HUES48 (cell line): ENCODE measurements at regions not wholly inside any gene's neighbourhood (a gene's known extent, or its start where the extent isn't known, plus 50 kb on each side); places are given as distances from the start of the nearest gene placed in this dataset.
"Not testable (repeated sequence)": the region's sequence is repeated elsewhere in the genome, so short reads cannot be mapped to it uniquely, and the experiment has no call there.

Experiments
- H3K27ac ChIP-seq: one replicate; pipeline ENCODE4 v1.7.0; 2013; ENCODE audit warnings: low read depth, low read length, inconsistent platforms
- H3K27me3 ChIP-seq: 2 replicates; pipeline ENCODE4 v1.6.1; 2013; ENCODE audit warnings: mild to moderate bottlenecking, low read length; ENCODE audit not compliant: control insufficient read depth, insufficient read depth
- H3K36me3 ChIP-seq: 2 replicates; pipeline ENCODE4 v1.6.1; 2013; ENCODE audit warnings: low read length; ENCODE audit not compliant: control insufficient read depth, insufficient read depth
- H3K4me1 ChIP-seq: 2 replicates; pipeline ENCODE4 v1.6.1; 2013; ENCODE audit warnings: mild to moderate bottlenecking, low read length; ENCODE audit not compliant: control insufficient read depth, insufficient read depth
- H3K4me3 ChIP-seq: 2 replicates; pipeline ENCODE4 v1.5.1; 2013; ENCODE audit warnings: mild to moderate bottlenecking, low read depth, low read length
- H3K9ac ChIP-seq: 2 replicates; pipeline ENCODE4 v1.6.1; 2013; ENCODE audit warnings: mild to moderate bottlenecking, low read depth, low read length, moderate library complexity
- H3K9me3 ChIP-seq: 2 replicates; pipeline ENCODE4 v1.6.1; 2013; ENCODE audit warnings: low read length; ENCODE audit not compliant: control insufficient read depth, insufficient read depth

DNA sequence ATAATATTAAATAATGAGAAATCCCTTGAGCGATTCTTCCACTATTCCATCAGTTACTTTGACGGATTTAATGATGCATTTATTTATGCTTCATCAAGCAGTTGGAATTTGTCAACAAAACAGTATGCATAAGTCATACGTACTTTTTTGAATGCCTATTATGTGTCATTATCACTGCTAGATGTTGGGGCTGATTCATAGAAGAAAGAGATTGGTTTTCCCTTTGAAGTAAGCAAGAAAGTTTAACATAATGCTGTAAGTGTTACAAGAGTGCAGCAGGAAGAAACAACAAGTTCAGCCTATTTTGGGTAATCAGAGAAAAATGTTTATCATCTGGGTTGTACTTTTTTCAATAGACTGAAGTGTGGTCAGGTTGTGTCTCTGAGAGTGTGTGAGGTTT is 121.2 kb upstream of the RANBP3L start:
- Histone ChIP-seq H3K4me1 (peaks cover 15% of the 10 kb centered on the region), H3K36me3 (no peaks in the 10 kb centered on the region), H3K27me3 (peaks cover 20% of the 10 kb centered on the region), H3K9ac (no peak overlapping the region), H3K9me3 (no peaks in the 10 kb centered on the region), H3K27ac (no peak overlapping the region), H3K4me3 (no peak overlapping the region)

DNA sequence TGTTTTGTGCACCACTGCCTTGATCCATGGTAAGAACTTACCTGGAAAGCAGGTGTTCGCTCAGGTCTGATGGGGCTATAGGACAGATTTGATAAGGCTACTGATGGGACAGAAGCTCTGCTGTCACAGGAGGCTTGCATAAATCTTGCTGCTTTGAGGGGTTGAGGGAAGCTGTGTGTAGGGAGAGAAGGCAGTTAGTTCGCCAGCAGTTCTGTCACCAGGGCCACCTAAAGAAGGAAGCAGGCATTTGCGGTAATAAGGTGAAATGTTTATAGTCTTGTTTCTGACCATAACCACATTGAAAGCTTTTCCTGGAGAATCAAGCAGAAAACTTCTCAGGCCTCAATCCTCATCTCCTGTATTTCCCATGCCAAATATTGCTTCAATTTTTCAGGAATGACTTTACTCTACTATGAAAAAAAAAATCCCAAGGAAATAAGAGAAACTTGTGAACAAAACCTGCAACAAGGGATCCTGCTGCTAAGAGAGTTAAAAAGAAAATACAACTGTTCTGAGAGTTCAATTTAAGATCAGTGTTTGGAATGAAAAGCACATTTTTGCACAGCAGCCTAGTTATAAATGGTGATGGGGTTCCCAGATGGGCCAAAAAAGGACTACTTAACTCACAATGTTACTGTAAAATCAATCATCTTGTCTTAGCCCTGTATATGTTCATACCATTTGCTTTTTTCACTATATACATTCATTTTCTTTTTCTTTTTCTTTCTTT is 122.0 kb upstream of the RANBP3L start:
- no peaks in the 10 kb centered on the region for H3K36me3 ChIP-seq

DNA sequence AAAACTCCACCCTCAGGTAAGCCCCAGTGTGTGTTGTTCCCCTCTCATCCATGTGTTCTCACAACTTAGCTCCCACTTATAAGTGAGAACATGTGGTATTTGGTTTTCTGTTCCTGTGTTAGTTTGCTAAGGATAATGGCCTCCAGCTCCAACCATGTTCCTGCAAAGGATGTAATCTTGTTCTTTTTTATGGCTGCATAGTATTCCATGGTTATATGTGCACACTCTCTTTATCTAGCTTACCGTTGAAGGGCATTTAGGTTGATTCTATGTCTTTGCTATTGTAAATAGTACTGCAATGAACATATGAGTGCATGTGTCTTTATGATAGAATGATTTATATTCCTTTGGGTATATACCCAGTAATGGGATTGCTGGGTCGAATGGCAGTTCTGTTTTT is 124.4 kb upstream of the RANBP3L start:
- H3K27ac ChIP-seq, H3K9ac ChIP-seq, H3K9me3 ChIP-seq, H3K4me1 ChIP-seq, H3K27me3 ChIP-seq, H3K4me3 ChIP-seq, H3K36me3 ChIP-seq: not testable (repeated sequence)

More for the DNA sequence above, 122.0 kb upstream of the RANBP3L start:
- H3K9ac ChIP-seq = no peak overlapping the region
- no peak overlapping the region for H3K4me3 ChIP-seq
- no peak overlapping the region for H3K27ac ChIP-seq
- H3K27me3 ChIP-seq = peaks cover 12% of the 10 kb centered on the region
- peaks cover 7% of the 10 kb centered on the region for H3K4me1 ChIP-seq
- no peaks in the 10 kb centered on the region for H3K9me3 ChIP-seq

DNA sequence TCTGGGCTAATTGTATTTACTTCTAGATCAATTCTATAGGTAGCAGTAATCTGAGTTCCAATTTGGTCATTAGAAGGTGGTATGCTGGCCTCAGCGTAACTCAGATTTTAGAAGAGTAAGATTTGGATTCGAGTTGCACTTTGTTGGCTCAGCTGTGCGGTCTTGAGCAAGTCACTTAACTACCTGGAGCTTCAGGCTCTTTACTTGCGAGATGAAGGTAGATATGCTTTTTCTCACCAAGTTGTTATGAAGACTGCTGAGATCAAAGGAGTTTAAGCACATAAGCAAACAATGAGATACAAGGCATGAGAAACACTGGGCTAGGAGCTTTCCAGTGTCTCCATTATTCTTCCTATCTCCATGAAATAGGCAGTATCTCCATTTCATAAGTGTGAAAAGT is 133.8 kb upstream of the RANBP3L start:
- Histone ChIP-seq H3K4me3 (no peak overlapping the region), H3K27ac (peak overlapping the region; percentile 16), H3K9ac (no peak overlapping the region), H3K36me3 (no peaks in the 10 kb centered on the region), H3K9me3 (no peaks in the 10 kb centered on the region), H3K27me3 (no peaks in the 10 kb centered on the region), H3K4me1 (peaks cover 4% of the 10 kb centered on the region; the same call in 1 of the 2 replicates)

DNA sequence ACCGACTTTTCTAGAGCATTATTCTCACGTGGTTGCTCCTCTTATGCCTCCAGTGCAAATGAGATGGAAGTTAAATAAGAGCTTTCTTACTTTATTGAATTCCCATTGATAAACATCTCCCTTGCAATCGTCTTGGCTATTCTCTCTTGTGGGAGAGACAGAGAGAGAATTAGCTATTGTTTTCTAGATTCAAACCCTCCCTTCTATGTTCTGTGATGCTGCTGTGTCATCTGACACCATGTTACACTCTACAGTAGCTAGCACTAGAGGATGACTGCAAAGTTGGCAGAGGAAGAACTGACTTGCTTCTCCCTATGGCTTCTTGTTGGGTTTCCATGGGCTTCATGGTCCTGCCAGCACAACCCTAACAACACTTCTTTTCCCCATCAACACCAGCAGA is 134.6 kb upstream of the RANBP3L start:
- no peaks in the 10 kb centered on the region for H3K9me3 ChIP-seq
- H3K36me3 ChIP-seq = no peaks in the 10 kb centered on the region
- H3K27me3 ChIP-seq = no peaks in the 10 kb centered on the region
- H3K9ac ChIP-seq = no peak overlapping the region
- H3K4me1 ChIP-seq = peaks cover 4% of the 10 kb centered on the region; the same call in 1 of the 2 replicates
- no peak overlapping the region for H3K27ac ChIP-seq
- no peak overlapping the region for H3K4me3 ChIP-seq

DNA sequence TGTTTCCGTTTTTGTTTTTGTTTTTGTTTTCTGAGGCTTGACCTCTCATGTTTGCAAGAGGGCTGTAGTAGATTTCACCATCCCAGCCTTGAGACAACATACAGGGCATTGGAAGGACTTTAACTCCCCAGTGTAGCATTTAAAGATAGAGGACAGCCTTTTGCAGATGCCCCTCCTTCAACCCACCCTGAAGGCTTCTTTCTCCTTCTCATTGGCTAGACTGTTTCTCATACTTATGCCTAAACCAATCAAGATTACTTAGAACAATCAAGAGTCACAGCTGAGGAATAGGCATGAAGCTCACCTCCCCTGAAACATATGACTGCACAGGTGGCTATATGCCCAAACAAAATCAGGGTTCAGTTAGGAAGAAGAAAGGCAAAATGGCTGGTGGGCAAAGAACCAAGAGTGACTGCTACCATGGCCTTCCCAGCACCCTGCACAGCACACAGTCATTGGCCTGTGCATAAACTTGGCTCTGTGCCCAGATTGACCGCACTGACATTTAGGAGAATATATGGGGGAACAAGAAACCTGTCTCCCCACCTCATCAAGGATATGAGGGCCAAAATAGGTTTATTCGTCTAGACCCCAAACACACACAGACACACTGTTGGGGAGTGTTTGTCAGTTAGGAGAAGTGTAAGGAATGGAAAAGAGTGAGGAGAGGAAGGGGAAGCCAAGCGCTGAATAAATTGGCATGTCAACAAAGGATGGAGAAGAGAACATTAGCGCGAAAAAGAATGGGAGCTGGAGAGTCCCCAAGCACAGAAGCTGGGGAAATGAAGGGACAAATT is 137.3 kb upstream of the RANBP3L start:
- no peak overlapping the region for H3K9ac ChIP-seq
- H3K27ac ChIP-seq = no peak overlapping the region
- no peaks in the 10 kb centered on the region for H3K36me3 ChIP-seq
- no peaks in the 10 kb centered on the region for H3K9me3 ChIP-seq
- peaks cover 4% of the 10 kb centered on the region for H3K4me1 ChIP-seq
- no peak overlapping the region for H3K4me3 ChIP-seq
- no peaks in the 10 kb centered on the region for H3K27me3 ChIP-seq

DNA sequence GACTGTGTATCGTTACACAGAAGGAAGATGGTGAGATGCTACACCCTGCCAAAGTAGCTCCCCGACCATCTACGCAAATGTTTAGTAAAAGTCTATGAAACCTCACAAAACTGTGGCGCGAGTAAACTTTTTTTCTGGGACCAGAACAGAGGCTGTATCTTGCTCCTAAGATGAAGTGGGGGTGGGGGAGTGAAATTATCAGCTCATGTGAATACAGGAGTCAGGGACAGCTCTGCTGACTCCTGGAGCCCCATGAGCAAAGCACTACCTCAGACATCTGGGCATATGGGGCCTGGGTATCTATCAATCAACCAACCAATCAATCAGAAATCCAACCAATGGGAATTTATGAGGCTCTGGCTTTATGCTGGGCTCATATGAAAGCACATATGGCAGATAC is 138.6 kb upstream of the RANBP3L start:
- H3K9me3 ChIP-seq = no peaks in the 10 kb centered on the region

DNA sequence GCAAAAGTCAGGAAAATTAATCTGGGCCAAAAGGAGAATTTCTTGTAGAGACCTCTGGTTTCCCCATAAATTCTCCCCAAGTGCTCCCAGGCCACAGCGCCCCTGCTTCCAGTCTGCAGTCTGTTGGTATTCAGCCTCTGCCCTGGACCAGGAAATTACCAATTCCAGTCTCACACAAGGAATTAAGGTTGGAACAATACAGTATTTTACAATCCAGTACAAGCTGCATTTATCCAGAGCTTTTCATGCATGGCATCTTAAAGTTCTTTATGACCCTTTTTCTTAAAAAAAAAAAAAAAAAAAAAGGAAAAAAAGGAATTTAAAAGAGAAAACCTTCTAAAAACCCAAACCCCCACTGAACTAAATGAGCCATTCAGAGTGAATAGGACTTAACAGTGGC is 139.6 kb upstream of the RANBP3L start:
- no peak overlapping the region for H3K4me3 ChIP-seq
- H3K27me3 ChIP-seq = no peaks in the 10 kb centered on the region
- no peaks in the 10 kb centered on the region for H3K9me3 ChIP-seq
- H3K27ac ChIP-seq = no peak overlapping the region
- H3K36me3 ChIP-seq = no peaks in the 10 kb centered on the region
- peaks cover 2% of the 10 kb centered on the region for H3K4me1 ChIP-seq
- H3K9ac ChIP-seq = no peak overlapping the region

More for the DNA sequence above, 138.6 kb upstream of the RANBP3L start:
- H3K9ac ChIP-seq = no peak overlapping the region
- no peak overlapping the region for H3K4me3 ChIP-seq
- no peaks in the 10 kb centered on the region for H3K36me3 ChIP-seq
- peaks cover 4% of the 10 kb centered on the region for H3K4me1 ChIP-seq
- H3K27ac ChIP-seq = no peak overlapping the region
- H3K27me3 ChIP-seq = no peaks in the 10 kb centered on the region

DNA sequence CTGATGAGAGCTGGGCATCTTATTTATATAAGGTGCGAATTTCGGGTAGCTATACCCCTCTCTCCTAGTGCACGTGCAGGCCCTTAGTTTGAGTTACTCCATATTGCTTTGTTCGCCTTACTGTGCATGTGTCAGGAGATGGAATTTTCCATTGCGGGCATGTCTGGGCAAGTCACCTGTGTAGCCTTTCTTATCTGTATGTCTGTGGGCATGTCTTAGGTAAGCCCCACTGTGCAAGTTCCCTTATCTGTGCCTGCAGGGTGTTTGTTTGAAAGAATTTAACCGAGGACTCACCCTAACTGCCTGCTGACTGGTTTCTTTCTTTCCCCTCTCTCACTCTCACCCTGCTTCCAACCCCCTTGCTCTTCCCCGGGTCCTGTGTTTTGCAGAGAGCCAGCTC is 140.7 kb upstream of the RANBP3L start:
- no peaks in the 10 kb centered on the region; the same call in 1 of the 2 replicates for H3K4me1 ChIP-seq
- no peaks in the 10 kb centered on the region for H3K27me3 ChIP-seq
- H3K36me3 ChIP-seq = no peaks in the 10 kb centered on the region
- H3K9ac ChIP-seq = no peak overlapping the region
- no peak overlapping the region for H3K4me3 ChIP-seq
- no peaks in the 10 kb centered on the region for H3K9me3 ChIP-seq
- peak overlapping the region; percentile 55 for H3K27ac ChIP-seq

DNA sequence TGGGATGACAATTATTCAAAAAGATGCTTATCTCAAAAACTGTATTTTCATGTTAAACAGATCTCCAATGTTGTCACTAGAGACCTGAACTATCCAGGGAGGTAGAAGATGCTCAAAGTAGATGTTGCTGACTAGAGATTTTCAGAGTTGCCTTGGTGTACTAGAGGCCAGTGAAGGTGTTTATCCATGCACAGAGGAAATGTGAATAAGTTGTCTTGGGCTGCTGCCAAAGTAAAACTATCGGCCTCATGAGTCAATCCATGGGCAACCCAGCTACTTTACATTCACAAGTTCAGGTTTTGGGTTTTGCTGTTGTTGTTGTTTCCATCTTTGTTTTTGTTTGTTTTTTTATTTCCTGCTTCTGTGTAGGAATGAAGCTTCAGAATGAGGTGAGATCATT is 141.1 kb upstream of the RANBP3L start:
- no peak overlapping the region for H3K4me3 ChIP-seq
- H3K27me3 ChIP-seq = no peaks in the 10 kb centered on the region
- H3K4me1 ChIP-seq = no peaks in the 10 kb centered on the region; the same call in 1 of the 2 replicates
- H3K9me3 ChIP-seq = no peaks in the 10 kb centered on the region
- H3K9ac ChIP-seq = no peak overlapping the region
- peak overlapping the region; percentile 55 for H3K27ac ChIP-seq
- H3K36me3 ChIP-seq = no peaks in the 10 kb centered on the region

DNA sequence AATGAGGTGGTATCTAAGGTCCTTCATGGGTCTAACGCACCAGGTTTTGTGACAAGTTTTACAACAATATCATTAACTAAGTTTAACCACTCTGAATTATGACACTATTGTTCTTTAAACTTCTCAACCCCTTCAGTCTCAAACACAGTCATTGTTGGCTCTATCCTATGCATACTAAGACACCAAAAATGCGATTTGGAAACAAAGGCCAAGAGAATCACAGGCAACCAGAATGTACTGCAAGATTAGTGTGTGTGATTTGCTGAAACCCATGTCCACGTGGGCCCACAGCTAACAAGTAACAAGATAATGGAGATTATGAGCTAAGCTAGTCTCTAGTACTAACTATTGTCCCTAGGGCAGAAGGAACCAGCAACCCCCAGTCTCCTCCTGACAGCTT is 142.2 kb upstream of the RANBP3L start:
- Histone ChIP-seq H3K4me1 (no peaks in the 10 kb centered on the region; the same call in 1 of the 2 replicates), H3K4me3 (no peak overlapping the region), H3K36me3 (no peaks in the 10 kb centered on the region), H3K9ac (no peak overlapping the region), H3K27ac (peak overlapping the region; percentile 21), H3K9me3 (no peaks in the 10 kb centered on the region), H3K27me3 (no peaks in the 10 kb centered on the region)
